ENCODE measurements at regions not wholly inside any gene's neighbourhood (a gene's known extent, or its start where the extent isn't known, plus 50 kb on each side); places are given as distances from the start of the nearest gene placed in this dataset.

GRCh38 chr1:181356505-181357340 lies 126.6 kb upstream of the CACNA1E start:
- no peak for TF ChIP-seq CTCF (IDR thresholded peaks at IDR 0.05; ENCODE audit: low read depth, low read length)

GRCh38 chr1:181359012-181359411 lies 124.3 kb upstream of the CACNA1E start:
- no peak for TF ChIP-seq CTCF (IDR thresholded peaks at IDR 0.05; ENCODE audit: low read depth, low read length)
- H3K4me3 ChIP-seq (ENCODE audit: low read depth, low read length), result no peak overlapping the region

More at GRCh38 chr1:181356505-181357340, 126.6 kb upstream of the CACNA1E start:
- no peak overlapping the region for H3K4me3 ChIP-seq (ENCODE audit: low read depth, low read length)

GRCh38 chr1:181364801-181365200 lies 118.5 kb upstream of the CACNA1E start:
- no peak for TF ChIP-seq CTCF (IDR thresholded peaks at IDR 0.05; ENCODE audit: low read depth, low read length)
- no peak overlapping the region for H3K4me3 ChIP-seq (ENCODE audit: low read depth, low read length)

- no peak for TF ChIP-seq CTCF (IDR thresholded peaks at IDR 0.05; ENCODE audit: low read depth, low read length)
- H3K4me3 ChIP-seq (ENCODE audit: low read depth, low read length), result no peak overlapping the region
Measured at GRCh38 chr1:181366910-181367309, 116.4 kb upstream of the CACNA1E start.

- TF ChIP-seq CTCF (IDR thresholded peaks at IDR 0.05; ENCODE audit: low read depth, low read length), result no peak
- H3K4me3 ChIP-seq (ENCODE audit: low read depth, low read length), result no peak overlapping the region
Measured at GRCh38 chr1:181369416-181369815, 113.9 kb upstream of the CACNA1E start.

GRCh38 chr1:181383695-181384094 lies 99.6 kb upstream of the CACNA1E start:
- H3K4me3 ChIP-seq (ENCODE audit: low read depth, low read length), result no peak overlapping the region
- no peak for TF ChIP-seq CTCF (IDR thresholded peaks at IDR 0.05; ENCODE audit: low read depth, low read length)

- no peak overlapping the region for H3K4me3 ChIP-seq (ENCODE audit: low read depth, low read length)
- no peak for TF ChIP-seq CTCF (IDR thresholded peaks at IDR 0.05; ENCODE audit: low read depth, low read length)
Measured at GRCh38 chr1:181386340-181386739, 97.0 kb upstream of the CACNA1E start.
